HG03095 (cell line): ENCODE measurements at regions not wholly inside any gene's neighbourhood (a gene's known extent, or its start where the extent isn't known, plus 50 kb on each side); places are given as distances from the start of the nearest gene placed in this dataset.

Experiments used
- ATAC-seq: cut with Tn5 transposase; IDR thresholded peaks from one replicate; pipeline ENCODE4 v1.9.1; 2021; ENCODE audit warnings: moderate library complexity; ENCODE audit not compliant: unreplicated experiment

DNA sequence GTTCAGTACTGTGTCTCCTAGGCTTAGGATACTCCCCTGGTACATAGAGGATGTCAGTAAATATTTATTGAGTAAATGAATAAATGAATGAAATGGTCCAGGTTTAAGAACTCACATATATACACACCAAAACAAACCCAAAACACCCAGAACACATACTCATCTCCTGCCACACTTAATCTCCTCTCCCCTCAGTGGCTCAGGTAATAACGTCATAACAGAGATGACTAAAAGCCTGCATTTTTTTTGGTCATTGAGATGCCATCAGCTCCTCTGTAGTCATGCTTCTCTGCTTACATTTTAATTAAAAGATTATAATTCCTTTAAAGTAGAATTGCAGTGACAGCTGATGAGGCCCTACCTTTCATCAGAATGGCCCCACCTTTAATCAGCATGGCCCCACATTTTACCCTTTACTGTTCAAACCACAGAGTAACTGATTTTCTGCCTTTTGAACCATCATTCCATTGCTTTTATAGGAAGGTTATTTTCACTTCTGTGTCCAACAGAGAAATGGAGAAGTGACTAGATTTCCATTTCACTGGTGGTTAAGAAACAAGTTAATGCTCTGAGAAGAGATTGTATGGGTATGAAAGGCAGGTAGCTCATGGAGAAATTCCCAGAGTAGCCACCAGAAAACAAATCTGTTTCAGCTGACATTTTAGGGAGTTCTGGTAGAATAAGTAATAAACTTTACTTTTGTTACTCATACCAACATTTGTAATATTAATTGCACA is 193.4 kb upstream of the ATP2B1 start:
- ATAC-seq: no peak

DNA sequence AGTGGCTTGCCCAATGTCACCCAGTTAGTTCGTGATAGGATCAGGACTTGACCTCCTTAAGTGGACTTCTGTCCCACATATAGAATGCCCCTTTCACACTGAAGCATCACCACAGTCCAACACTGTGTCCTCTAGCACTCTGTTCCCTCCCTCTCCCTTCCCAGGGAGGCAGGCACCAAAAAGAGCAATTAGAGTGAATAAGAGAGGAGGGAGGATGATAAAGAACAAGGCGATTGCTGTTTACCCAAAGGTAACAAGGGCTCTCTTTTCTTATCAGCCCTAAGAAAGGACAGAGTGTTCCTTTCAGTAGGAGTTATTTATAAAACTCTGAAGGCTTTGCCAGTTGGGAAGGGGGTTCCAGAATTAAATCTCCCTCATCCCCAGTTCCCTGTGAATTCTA is 192.7 kb upstream of the ATP2B1 start:
- no peak for ATAC-seq

DNA sequence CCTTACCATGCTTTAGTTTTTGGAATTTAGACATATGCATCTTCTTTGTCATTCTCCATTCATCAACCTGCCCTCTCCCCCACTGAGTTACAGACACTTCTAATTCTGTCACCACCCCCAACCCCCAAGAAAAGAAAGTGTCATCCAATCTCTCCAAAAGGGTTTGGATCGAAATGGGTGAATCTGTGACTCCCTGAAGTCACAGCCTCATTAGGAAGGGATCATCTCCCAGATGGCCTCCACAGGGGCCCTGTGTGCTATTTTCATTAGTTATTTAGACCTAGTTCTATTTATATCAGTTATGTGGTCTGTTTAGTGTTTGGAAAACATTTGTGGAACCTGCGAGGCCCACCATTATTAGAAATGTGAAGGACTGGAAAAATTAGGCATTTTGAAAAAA is 191.0 kb upstream of the ATP2B1 start:
- no peak for ATAC-seq

DNA sequence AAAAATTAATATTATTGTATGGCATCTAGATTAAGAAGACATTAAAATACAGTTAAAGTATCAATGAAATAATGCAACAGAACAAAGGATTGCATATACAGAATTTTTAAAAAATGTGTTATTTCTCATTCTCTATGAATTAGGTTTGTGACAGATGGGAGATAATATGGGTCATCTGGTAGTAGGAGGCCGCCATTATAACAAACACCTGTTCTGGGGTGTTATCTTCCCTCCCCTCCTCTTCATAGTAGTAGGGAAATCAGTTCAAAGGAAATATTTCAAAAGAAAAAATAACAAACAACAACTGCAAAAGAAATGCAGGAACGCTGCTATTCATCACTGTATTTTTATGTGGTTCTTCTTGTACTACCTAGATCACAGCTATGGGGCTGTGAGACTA is 187.0 kb upstream of the ATP2B1 start:
- ATAC-seq: no peak

DNA sequence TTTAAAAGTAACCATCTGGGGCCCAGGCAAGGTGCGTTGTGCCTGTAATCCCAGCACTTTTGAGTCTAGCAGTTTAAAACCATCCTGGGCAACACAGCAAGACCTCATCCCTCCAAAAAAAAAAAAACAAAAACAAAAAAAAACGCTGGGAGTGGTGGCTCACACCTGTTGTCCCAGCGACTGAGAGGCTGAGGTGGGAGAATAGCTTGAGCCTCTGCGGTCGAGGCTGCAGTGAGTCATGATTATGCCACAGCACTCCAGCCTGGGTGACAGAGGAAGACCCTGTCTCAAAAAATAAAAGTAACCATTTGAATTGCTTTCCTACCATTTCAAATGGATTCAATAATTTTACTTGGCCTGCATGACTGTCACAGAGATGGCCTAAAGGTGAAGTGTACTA is 186.5 kb upstream of the ATP2B1 start:
- no peak for ATAC-seq

DNA sequence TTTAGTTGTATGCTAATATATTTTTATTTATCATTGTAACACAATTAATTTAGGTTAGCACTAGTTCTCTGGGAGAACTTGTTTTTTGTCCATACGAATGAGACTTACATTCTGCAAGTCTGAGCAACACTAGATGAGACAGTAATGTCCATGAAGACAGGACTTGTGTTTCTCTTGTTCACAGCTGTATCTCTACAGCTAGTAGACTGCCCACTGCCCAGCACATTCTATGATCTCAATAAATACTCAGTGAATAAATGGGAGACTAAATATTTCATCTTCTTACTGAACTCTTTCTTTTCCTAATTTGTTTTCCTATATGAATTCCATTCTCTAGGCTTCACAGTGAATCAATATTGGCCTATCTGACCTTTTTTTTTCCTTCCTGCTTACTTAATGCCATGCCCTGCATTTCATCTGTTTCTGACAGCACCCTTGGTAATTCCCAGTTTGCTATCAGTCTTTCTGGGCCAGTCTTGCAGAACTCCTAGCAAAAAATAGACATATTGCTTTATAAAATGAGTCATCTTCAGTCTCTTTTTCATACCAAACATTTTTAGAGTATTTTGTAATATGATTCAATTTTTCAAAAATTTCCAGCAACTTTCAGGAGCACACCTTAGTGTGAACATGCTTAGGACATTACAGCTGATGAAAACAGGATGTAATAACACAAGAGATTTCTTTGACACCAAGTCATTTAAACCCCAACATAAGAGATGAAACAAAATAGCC is 185.5 kb upstream of the ATP2B1 start:
- no peak for ATAC-seq

DNA sequence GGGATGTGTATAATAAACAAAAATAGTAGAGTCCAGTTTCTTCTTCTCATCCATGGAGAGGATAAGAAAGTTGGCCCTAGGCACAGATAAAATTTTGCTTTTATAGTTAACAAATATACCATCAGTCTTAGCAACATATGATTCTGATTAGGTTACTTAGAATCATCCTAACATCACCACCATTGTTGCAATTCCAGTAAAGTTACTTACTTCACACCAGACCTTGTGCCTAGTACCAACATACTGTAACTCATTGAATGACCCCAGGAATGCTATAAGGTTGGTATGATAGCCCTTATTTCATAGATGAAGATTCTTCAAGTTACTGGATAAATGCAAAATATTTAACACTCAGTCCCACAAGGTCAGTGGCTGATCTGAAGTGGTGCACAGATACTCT is 183.8 kb upstream of the ATP2B1 start:
- no peak for ATAC-seq

DNA sequence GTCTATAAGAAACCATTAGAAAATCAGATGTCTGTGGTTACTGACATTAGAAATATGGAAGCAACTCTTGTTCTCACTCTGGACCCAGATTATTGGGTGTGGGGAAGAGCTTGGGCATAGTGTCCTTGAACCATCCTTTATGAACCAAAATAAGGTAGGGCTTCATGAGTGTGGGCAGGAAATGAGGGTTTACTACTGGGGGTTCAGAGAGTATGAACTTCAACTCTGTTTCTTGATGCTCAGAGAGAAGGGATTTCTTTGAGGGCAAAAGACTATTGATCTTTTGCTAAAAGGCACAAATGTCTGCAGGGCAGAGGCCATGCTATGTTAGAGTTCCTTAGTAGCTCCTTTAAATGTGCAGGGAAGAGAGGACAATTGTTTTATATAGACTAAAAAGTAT is 183.3 kb upstream of the ATP2B1 start:
- no peak for ATAC-seq

DNA sequence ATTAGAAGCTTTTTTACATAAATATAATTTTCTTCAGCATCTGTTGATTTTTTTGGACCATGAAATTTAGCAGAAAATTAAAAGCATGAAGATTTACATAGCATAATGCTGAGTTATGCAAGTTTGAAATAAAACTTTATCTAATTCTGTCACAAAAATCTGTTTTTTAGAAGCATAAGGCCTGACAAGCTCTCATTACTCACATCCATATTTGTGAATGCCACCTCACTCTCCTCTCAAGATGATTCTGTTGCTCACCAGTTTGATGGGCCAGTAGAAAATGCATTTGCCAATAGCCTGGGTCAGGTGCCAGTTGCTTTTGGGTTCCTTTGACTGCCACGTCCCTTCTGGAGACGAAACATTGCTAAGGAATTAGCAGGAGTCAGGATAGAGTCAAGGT is 181.5 kb upstream of the ATP2B1 start:
- no peak for ATAC-seq

DNA sequence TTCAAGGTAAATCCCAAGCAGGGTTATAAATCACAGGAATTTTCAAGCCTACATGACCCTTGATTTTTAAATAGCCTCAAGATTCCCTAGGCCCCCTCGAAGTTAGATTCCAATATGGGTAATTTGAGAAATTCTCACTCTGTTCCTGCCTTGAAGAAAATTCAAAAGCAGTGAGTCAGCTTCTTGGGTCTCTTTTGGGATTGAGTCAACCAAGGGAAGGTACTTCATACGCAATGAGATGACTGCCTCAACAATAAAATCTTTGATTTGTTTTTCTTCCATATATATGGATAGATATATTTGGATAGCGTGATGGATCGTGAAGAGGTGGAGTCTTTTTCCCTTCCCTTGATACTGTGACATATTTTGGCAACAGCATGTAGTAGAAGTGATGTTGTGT is 180.4 kb upstream of the ATP2B1 start:
- no peak for ATAC-seq

DNA sequence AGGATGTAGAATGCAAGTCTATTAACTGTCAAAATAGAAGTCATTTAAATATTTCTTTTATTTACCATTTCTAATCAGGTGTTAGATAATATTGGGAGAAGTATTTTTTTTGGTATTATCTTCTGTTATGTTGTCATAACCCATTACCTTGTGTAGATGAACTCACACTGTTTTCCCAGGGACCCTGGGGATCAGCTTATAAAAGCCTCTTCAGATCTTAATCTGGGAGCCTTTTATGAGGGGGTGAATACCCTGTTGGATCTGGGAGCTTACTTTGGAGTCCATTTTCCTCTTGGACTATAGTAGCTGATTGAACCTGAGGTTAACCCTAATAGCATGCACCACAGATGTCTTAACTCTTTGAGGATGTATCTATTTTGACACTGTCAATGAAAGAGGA is 176.3 kb upstream of the ATP2B1 start:
- ATAC-seq: no peak

DNA sequence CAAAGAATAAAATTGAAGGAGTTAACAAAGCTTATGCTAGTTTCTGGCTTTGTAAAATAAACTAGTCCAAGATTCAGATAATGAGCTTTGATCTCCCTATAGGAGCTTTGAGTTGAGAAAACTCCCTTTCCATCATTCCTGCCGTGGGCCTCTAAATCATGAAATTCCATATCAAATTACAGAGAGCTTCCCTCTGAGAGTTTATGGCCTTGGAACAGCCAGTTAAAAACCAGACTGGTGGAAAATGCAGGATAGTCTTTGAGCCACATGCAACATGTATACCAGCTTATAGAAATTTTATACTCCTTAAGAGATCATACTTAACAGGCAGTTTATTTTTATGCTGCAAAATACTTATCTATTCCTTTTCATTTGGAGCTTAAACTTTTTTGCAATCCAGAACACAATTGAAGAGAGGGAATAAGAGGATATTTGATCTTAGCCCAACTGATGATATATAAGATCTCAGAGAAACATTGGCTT is 175.8 kb upstream of the ATP2B1 start:
- ATAC-seq: no peak

DNA sequence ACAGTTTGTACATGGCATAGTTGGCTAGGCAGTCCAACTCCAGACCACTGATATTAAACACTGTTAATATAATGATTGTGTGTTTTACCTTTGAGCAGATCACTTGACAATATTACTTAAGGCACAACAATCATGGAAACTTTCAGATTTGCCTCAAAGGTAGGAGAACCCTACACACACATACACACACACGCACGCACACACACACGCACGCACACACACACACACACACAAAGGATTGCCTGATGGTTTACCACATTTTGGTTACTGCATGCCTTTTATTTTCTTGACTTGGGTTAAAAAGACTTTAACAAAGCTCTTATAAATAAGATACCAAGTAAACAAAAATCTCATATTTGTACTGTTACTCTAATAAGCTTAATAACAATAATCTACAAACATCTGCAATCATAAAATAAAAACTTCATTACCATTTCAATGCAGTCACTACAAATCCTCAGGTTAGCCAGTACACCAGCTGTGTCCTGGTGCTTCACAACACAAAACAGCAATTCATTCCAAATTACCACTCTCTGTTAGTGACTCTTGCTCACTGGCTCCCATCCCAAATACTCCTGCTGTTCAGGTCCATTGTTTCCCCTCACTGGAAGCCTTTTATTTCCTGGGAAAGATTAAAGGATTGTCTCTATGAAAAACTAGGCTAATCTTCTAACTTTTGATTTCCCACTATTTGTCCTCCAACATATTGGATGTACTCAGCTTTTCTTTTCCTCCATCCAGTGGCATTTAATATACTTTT is 175.2 kb upstream of the ATP2B1 start:
- ATAC-seq: no peak

DNA sequence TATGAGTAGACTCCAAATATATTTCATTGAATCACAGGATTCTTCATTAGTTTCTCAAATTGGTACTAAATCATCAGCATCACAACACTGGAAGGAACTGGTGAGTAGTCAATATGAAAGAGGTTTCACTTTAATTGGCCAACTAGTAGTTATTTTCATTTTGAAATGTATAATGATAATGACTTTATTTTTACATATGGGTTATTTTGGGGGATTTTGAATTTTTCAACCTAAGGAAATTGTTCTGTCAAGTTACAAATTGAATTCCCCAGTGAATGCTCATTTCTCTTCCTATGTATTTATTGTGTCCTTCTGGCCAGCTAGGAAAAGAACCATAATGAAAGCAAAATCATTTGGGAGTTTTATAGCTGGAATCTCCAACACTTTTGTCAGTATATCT is 174.2 kb upstream of the ATP2B1 start:
- no peak for ATAC-seq

DNA sequence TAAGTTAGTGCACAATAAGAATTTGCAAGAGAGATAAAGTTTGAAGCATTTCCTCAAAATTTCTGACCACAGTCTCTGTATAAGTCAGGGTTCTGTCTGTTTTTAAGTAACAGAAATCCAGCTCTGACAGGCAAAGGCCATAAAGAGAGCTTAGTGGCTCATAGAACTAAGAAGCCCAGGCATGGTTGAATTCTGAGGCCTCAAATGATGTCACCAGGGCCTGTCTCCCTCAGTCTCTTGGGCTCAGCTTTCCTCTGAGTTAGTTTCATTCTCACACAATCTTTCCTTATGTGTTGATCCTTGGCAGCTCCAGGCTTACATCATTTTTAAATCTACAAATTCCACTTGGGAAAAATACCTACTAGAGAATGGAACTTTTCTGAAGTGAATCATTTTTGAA is 173.4 kb upstream of the ATP2B1 start:
- peak; percentile 41 for ATAC-seq

DNA sequence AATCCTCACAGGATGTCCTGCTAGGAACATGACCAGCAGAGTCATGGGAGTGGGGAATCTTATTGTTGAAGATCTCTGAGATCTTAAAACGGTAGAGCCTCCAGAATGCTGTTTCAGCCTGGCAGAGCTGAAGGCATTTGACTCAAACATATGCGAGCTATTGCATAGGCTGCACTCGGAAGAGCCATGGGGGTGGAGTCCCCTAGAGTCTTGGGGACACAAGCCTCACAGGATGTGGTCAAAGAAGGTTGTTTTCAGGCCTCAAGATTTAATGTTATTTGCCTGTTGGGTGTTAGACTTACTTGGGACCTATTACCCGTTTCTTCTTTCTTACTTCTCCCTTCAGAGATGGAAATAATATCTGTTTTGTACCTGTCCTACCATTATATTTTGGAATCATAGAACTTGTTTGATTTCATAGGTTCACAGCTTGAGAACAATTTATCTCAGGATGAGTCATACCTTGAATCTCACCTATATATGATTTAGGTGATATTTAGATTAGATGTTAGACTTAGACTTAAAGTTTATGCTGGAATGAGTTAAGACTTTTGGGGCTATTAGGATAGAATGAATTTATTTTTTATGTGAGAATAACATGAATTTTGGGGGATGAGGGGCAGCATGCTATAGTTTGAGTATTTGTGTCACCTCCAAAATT is 172.2 kb upstream of the ATP2B1 start:
- ATAC-seq: peak; percentile 96

DNA sequence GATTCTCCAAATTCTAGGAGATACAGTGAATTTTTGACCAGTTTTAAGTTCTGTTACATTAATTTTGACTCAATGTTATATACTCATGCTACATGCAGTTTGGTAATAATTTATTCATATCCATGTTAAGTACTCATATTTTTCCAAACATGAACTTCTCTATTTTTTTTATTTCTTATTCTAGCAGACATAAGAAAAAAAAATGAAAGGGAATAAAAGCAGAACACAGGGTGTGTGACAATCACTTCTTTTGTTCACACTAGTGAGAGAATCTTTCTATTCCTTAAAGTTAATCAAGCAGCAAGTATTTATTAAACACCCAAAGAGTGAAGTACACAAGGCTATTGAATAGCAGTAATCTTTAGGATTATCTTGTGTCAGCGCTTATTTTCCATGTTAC is 171.1 kb upstream of the ATP2B1 start:
- no peak for ATAC-seq

DNA sequence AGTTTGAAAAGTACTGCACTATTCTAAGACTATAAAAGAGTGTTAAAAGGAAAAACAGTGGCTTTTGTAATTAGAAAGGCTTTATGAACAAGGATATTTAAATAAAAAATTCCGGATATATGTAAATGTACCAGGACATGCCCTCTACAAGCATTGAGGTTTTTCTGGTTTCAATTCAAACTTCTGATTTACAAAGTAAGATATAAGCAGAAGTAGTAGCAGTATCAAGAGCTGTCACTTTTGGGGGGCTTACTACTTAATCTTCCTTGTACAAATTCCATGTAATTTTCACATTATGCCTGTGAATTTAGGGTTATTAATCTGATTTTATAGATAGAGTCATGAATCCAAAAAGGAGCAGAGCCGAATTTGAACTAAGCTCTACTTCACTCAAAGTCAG is 170.3 kb upstream of the ATP2B1 start:
- ATAC-seq: no peak

DNA sequence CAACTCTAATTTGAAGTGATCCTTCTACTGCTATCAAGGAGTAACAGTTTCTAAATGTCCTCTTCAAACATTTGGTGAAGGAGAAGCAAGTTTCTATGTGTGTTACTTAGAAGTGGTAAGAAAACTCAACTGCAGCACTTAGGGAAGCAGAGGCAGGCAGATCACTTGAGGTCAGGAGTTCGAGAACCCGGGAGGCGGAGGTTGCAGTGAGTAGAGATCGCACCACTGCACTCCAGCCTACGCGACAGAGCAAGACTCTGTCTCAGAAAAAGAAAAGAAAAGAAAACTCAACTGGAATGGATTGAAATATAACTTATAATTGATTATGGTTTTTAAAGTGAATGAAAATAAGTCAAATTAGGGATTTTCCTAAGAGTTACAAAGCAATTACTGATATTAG is 169.7 kb upstream of the ATP2B1 start:
- ATAC-seq: no peak

DNA sequence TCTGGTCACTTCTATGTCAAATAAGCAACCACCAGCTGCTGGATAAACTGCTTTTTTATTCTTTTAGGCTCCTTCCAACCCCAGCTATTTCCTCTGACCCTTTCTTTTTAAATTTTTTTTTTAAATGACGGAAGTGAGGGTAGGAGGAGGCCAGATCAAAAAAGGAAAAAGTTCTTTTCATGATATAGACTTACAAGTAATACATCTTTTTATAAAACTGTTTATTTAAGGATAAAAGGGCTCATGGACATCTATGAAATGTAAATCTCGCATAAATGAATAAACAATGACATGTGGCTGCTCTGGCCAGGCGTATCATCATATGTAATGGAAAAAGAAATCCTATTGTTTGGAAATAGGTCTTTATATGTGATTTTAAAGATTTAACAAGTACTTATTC is 169.0 kb upstream of the ATP2B1 start:
- no peak for ATAC-seq

DNA sequence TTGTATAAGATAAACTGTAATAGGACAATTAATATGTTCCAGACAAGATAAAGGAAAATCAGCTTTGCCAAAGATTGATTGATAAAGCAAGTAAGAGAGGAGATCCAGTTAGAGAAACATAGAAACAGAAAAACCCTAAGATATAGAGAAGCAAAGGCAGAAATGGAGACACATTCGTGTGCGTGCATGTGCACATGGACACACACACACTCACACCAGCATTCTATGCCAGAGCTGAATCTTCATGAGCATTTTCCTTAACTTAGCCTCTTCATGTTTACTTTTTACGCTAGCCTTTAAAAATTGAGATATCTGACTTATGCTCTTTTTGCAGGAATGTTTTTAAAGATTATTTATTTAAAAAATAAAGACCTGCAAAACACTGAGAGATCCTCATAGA is 168.5 kb upstream of the ATP2B1 start:
- no peak for ATAC-seq
